ENCODE measurements at regions not wholly inside any gene's neighbourhood (a gene's known extent, or its start where the extent isn't known, plus 50 kb on each side); places are given as distances from the start of the nearest gene placed in this dataset.

DNA sequence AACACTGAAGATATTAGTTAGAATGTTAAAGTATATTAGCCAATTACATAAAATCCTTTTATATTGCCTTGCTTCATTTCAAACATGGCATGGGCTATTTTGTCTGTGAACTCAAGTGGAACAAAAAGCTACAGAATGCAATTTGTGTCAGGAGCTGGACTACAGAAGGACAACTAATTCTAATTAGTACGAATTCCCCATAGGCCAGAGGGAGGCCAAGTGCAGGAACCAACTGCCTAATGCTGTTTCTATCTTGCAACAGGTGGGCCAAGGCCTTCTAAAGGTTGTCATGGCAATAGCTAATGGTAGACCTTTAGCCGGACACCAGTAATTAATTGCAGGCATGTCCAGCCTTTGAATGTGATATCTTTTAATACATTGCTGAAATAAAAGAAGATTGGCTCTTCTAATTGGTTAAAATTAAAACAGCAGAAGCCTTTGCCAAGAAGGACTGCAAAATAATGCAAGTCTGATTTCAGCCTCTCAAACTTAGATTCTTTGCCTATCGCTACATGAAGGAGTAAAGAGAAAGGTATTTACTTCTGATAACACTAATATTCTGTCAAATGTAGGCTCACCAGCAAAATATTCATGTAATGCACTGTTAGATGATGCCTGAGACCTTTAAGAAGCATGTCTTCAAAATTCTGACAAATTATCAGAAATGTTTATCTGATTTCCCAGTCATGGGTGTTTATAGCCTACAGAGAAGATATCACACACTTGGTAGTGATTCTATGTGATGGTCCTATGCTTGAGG is 232.1 kb downstream of the LMO4 start:
- no peak for DNase-seq (ENCODE audit: low read depth in 2 of 2)

DNA sequence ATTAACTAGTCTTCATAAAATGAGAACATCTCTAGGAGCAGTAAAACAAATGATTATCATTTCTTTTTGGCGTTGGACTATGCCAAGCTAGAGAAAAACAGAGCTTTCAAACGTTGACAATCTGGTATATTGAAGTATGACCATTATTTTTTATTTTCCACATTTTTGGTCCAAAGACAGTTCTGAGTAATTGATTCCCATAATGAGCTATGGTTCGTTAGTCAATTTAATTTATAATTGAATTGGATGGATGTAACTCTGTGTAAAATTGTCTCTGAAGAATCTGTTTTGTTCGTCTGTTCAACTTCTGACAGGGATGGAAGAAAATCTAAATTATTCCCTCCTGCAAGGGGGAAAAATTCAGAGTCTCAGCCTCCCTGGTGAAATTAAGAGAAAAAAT is 234.5 kb downstream of the LMO4 start:
- no peak for DNase-seq (ENCODE audit: low read depth in 2 of 2)

DNA sequence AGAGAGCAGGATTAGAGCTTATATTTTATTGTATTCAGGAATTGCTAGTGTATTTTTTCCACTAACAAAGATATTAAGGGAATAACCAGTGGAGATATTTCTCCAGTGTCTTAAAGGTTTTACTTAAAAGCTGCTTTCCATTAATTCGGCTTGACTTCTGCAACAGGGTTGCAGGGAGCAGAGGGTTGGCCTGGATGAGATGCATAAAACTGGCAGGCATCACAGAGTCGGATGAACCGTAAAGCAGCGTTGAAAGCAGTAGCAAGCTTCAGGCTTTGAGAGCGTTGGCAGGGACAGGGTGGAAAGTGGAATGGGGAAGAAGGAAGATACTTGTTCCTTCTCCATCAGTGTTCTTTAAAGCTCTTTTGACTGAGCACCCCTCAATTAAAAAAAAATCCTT is 237.2 kb downstream of the LMO4 start:
- no peak for DNase-seq (ENCODE audit: low read depth in 2 of 2)

DNA sequence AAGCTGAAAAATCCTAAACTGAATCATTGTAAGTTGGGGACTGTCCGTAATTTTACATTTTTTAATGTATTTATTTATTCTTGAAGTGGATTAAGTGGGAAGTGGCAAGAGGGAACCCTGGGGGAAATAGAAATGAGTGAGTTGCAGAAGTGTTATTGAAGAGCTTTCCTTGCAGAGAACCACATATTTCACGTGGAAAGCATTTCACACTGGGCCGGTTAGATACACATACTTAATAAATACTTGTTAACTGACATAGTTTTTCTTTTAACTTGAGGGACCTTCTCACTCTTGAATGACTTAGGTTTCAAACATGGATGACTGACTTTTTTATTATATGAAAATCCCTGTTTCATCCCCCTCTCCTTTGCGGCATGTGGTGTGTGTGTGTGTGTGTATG is 239.3 kb downstream of the LMO4 start:
- no peak for DNase-seq (ENCODE audit: low read depth in 2 of 2)

DNA sequence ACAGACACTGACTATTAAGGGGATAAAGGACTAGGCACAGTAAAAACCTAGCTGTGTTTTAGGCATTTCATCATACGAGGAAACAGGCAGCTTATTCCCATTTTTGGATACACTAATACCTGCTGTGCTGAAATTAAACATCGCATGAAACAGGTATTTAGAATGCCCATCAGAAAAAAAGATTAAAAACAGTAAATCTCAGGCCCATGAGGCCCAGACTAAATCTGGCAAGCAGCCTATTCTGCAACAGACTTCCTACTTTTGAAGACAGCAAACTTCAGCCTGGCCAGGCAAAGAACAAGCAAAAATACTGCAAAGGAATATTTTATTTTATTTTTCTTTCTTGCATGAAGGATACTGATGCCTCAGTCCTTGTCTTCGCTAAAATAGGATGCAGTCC is 240.2 kb downstream of the LMO4 start:
- no peak for DNase-seq (ENCODE audit: low read depth in 2 of 2)

DNA sequence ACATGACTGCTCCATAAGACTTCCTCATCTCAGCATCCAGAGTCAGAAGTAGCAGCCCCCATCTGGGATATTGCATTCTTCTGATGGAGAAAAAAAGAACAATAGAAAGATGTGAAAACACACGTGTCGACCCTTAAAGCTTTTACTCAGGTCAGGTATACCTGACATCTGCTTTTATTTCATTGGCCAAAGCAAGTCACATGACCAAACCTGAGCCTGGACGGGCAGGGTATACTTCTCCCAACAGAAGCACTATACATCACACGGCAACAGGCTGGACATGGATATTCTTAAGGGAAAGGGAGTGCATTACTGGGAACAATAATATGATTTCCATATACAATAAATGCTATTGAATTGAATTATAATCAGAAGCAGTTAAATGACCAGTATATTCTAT is 243.3 kb downstream of the LMO4 start:
- DNase-seq (ENCODE audit: low read depth in 2 of 2): no peak

DNA sequence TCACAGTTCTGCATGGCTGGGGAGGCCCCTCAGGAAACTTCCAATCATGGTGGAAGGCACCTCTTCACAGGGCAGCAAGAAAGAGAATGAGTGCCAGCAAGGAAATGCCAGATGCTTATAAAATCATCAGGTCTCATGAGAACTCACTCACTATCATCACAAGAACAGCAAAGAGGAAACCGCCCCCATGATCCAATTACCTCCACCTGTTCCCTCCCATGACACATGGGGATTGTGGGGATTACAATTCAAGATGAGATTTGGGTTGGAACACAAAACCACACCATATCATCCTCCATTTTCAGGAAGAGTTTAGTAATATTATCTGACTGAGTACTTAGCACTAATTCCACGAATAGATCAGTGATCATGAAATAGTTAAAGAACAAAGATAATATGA is 244.2 kb downstream of the LMO4 start:
- DNase-seq (ENCODE audit: low read depth in 2 of 2): no peak

DNA sequence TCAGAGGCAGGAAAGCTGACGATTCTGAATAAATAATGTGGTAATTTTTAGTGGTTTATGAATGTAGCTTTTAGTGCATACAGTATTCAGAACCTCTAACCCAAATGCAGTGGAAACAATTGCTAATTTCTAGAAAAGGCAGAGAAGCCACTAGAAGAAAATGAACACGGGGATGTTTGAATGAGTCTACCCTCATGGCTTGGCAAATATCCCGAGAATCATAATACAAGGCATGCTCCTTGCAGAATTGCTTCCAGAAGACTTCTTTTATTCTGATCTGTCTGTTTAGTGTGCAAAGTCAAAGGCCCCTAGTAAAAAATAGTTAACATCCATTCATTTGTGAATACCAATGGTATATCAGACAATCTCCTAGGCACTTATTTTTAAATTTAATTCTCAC is 246.8 kb downstream of the LMO4 start:
- no peak for DNase-seq (ENCODE audit: low read depth in 2 of 2)

DNA sequence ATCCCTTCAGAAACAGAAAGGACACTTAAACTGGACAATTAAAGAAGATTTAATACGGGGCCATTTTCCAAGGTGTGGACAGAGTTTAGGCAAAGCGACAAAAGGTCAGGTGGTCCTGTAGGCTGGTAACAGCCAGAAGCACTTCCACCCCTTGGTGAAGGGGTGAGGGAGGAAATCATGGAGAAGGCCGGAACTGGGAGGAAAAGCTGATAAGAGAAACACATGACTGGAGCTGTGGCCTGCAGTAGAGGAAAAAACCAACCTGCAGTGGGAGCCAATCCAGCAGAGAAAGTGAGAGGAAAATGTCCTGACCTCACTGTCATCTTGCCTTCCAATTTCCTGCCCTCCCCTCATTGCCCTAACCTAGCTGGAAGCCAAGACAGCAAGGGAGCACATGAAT is 249.8 kb downstream of the LMO4 start:
- DNase-seq (ENCODE audit: low read depth in 2 of 2): no peak

DNA sequence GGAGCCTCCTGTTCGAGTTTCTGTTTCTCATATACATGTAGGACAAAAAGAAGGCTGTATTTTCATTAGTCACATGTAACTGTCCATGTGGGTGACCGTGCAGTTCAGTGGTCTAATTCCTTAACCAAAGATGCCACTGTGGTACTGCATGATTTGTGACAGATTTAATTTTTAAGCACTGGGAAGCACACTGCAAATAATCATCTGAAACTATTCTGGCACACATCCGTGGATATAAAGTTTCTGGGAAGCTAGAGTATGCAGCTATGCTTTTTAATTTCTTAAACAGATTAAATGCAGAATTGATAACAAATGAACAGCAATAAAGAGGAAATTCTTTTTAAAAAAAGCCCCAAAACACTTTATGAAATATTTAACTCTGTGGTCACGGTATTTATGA is 254.8 kb downstream of the LMO4 start:
- DNase-seq (ENCODE audit: low read depth in 2 of 2): no peak

DNA sequence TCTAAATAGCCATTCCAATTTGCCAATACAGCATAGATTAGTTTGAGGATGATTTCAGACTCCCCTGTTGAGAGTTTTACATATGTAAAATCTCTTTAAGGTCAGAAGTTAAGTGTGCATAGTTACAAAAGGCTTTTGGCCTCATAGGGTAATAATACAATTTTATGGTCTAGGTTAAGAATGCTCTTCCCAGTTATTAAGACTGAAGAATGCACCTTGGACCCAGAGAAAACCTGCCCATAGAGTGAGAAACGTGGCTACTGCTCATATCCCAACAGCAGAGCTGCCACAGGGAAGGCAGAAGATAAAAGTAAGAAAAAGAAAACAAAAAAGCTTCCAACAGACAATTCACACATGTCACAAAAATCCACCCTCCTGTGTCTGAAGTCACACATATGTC is 255.9 kb downstream of the LMO4 start:
- DNase-seq (ENCODE audit: low read depth in 2 of 2): no peak

DNA sequence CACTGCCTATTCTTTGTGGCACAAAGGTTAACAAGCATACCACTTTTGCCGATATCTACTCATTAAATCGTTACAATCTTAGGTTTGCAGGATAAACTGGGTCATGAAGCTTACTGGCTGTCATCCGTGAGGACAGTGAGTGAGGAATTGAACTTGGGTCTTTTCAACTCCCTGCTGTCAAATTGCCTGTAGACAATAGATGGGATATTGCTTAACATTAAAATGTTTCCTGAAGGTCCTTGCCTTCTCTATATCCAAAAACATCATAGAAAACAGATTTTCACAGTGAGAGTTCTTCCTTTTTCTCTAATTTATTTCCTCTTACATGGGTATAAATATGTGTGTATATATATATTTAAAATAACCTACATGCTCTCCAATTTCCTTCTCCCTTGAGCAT is 257.8 kb downstream of the LMO4 start:
- DNase-seq (ENCODE audit: low read depth in 2 of 2): no peak

DNA sequence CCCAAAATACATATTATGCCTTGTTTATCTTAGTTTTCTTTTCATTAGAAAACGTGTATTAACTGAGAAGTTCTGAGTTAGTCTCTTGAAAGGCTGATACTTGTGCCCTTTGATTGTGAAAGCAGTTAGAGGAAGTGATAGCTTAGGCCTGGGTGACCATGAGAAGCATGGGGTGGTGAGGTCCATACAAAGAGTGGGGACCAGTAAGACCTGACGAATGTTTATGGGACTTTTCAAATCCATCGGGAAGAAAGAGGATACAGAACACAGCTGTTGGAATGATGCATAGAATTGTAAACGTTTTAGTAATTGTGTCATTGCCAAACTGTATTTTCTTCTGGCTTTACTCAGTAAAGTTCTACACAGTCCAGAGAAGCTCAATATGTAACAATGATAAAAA is 259.8 kb downstream of the LMO4 start:
- DNase-seq (ENCODE audit: low read depth in 2 of 2): no peak

DNA sequence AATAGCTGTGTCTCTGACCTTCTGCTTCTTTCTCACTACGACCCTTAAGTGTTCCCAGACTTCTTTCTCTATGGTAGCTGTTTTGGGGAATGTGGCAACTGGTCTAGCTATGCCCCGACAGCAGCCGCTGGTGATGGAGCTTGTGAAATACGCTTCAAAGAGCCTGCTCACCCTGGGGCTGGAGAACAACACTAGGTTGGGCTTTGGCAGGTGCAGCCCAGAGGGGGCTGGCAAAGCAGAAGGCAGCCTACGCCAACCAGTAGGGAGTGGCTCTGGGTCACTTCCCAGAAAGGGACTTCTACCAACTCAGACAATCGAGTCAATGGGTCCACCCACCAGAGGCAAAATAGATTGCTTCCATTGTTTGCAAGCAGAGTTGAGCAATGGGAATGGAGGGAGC is 262.8 kb downstream of the LMO4 start:
- no peak for DNase-seq (ENCODE audit: low read depth in 2 of 2)

DNA sequence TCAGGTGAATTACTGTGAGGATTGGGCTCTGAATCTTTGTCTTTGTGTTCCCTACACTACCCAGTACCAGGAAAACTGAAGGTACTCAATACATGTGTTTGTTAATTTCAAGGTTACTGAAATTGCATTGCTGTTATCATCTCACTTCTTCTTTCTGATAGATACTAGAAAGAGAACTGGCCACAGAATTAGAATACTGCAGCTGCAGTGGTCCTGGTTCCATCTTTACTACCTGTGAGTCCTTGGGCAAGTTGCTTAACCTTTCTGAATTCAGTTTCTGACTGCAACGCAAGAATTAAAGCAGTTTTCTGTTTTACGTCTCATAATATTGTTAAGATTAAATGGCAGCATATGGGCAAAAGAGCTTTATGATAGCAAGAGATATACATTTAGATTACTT is 263.5 kb downstream of the LMO4 start:
- DNase-seq (ENCODE audit: low read depth in 2 of 2): no peak

DNA sequence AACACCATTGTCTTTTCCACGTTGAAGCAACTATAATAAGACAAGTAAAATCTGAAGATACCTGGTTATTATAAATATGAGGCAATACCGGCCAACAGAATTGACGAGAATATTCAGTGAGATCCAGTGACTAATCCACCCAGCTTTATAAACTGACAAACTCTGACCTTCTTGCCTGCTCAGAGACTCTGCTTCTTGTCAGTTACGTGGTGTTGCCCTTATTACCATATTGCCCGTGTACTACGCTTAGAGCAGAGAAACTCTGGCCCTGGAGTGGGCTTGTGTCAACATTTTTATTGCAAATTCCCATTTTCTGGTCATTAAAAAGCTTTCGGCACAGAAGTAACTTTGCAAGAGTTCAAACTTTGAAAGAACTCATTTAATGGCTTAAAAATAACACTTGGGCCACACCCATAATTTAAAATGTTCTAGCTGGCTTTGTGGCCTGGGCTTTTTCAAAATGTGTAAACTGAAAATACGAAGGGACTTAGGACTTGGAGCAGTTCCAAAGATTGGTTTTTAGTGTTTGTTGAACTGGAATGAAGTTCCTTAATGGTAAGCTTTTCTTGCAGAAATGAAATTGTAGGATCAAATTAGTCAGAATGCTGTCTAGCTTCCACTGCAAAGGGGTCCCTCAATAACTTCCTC is 266.2 kb downstream of the LMO4 start:
- DNase-seq (ENCODE audit: low read depth in 2 of 2): no peak

DNA sequence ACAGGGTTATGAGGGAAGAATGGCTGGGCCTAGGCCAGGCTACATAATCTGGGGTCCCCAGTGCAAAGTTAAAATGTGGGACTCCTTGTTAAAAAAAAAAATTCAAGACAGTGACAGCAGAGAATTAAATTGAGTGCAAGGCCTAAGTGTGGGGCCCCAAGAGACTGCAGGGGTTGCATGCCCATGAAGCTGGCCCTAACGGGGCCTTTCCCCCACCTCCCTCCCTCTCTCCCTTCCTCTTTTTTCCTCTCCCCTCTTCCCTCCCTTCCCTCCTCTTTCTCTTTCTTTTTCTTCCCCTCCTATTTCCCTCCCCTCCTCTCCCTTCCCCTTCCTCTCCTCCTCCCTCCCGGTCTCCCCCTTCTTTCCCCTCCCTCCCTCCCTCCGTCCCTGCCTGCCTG is 266.7 kb downstream of the LMO4 start:
- no peak for DNase-seq (ENCODE audit: low read depth in 2 of 2)

DNA sequence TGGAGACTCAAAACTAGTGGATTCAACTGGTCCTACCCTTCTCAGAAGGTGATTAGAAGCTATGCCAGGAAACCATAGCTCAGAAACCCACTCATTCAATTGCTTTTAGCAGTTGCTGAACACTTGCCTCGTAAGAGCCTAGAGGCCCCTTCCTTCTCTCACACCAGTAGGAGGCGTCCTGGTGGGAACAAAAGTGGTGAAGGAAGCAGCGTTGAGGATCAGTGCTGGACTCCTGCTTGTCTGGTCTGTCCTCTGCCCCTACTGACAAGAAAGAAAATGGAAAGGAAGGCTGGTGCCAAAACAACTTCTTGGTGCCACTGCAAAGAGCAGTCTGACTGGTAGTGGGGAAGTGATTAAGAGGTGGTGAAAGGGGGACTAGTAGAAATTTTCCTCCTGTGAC is 269.7 kb downstream of the LMO4 start:
- DNase-seq (ENCODE audit: low read depth in 2 of 2): no peak

DNA sequence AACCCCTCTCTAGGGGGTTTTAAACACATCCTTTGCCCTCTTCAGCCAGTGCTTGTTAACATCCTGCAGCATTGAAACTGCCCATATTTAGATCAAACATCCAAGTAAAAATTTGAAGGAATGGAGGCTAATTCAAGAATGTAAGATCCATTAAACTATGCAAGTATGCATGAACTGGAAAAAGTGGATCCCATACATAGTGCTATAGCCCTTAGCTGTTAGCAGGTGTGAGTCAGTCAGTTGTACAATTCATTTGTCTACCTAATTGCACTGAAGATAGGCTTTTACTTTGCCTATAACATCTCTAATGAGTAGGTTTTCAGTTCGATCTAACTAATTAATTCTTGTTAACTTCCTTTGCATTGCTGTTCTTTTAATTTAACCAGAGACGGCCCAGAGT is 270.9 kb downstream of the LMO4 start:
- DNase-seq (ENCODE audit: low read depth in 2 of 2): no peak

DNA sequence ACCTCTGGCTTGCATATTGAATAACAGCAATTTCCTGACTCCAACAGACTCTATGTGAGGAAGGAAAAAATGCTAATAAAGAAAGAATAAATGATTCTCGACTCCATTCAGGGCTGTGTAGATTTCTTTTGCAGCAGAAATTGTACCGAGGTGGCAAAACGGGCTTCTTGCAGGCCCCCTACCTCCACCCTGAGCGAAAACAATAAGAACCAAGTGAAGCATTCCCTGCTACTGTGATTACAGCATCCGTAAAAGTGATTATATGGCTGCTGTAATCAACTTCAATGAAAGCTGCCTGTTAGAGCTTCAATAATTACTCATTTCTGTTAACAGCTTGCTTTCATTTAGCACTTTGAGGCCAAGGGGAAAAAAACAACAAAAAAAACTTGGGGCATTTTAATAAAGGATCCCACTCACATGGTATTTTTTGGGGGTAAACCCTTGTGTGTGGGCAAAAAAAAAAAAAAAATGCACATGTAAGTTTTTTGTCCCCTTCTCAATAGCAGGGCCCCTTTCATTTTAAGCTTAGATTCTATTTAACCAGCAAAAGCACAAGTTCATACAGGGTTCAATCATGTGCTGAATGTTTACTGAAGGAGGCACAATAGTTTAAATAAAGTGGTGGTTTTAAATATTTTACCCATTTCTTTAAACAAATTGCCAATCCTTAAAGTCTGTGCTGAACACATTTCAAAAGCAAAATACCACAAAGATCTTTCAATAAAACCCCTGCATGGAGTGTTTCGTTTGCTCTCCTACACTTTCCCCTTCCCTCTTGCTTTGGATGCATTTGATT is 271.6 kb downstream of the LMO4 start:
- no peak for DNase-seq (ENCODE audit: low read depth in 2 of 2)

DNA sequence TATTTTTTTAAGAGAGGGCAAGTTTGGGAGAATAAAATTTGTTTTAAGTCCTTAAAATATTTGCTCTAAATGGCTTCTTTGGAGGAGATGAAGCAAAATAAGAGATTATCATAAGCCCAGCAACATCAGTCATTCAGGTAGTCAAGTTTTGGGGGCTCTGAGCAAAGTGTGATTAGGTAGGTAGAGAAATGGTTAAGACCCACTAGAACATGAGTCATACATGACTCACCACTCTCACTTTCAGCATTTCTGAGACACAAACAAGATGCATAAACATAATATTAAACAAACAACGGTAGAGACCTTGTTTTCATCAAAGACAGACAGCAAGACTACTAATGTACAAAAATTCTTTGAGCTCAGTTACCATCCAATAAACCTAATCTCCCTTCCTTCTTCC is 272.2 kb downstream of the LMO4 start:
- DNase-seq (ENCODE audit: low read depth in 2 of 2): no peak

DNA sequence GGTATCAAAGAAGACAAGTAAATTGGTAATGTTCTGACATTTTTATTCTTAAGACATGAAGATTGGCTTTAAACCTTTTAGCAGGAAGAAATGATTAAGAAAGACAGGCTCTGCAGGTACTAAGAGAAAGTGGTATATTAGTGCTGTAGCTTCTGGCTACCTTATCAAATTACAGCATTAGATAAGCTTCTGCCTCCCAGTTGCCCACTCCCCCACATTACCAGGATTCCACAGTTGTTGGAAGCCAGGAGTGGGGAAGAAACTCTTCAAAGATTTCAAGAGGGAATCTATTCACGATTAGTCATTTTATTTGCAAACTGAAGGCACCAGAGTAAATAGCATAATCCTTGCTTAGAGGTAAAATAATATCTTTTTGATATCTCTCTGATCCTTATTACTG is 274.9 kb downstream of the LMO4 start:
- no peak for DNase-seq (ENCODE audit: low read depth in 2 of 2)

DNA sequence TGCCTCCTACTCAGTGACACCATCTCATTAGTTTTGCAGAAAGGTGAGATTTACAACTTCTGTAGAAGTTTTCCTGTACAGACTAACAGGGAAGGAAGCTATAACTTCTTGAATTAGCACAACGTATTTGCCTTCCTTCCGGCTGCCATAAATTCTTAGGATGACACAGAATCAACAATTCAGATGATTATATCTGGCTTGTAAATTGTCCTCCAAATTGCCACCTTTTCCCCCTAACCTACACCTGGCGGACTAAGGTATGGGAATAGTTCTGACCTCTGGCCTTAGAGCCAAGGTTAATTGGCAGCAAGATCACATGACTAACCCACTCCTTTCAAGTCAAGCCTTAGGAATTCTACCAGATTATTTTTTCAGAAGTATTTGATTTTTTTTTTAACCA is 284.3 kb downstream of the LMO4 start:
- no peak for DNase-seq (ENCODE audit: low read depth in 2 of 2)

All from stimulated activated CD4-positive, alpha-beta T cell treated with anti-CD3 and anti-CD28 coated beads, Interleukin-1b, Interleukin-23, amount 100 ng/mL, for 1 hour (primary cell).